GM12872 (cell line): ENCODE measurements at regions not wholly inside any gene's neighbourhood (a gene's known extent, or its start where the extent isn't known, plus 50 kb on each side); places are given as distances from the start of the nearest gene placed in this dataset.

ENCODE experiments used
- CTCF ChIP-seq: IDR thresholded peaks from 3 replicates; pipeline ENCODE4 v1.5.1; 2011; ENCODE audit warnings: low read depth, mild to moderate bottlenecking, low read length, moderate library complexity; ENCODE audit not compliant: insufficient read depth

GRCh38 chr4:122300776-122301175 lies 78.0 kb upstream of the ADAD1 start:
- peak; percentile 17; the same call in 1 of the 3 replicates for TF ChIP-seq CTCF

DNA sequence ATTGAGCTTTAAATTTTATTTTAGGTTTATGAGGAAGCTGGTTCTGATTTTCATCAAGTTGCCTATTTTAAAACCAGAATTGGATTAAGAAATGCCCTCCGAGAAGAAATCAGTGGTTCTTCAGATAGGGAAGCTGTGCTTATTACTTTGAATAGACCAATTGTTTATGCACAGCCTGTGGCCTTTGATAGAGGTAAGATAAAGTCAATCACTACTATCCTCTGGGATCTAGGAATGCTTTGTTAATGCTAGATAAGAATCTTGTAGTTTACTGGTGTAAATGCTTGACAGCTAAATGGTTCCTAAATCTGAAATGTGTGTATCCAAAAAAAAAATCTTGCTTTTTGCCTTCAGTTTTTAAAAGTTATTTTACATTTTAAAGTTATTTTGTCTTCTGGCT lies 73.0 kb upstream of the ADAD1 start:
- TF ChIP-seq CTCF = no peak

DNA sequence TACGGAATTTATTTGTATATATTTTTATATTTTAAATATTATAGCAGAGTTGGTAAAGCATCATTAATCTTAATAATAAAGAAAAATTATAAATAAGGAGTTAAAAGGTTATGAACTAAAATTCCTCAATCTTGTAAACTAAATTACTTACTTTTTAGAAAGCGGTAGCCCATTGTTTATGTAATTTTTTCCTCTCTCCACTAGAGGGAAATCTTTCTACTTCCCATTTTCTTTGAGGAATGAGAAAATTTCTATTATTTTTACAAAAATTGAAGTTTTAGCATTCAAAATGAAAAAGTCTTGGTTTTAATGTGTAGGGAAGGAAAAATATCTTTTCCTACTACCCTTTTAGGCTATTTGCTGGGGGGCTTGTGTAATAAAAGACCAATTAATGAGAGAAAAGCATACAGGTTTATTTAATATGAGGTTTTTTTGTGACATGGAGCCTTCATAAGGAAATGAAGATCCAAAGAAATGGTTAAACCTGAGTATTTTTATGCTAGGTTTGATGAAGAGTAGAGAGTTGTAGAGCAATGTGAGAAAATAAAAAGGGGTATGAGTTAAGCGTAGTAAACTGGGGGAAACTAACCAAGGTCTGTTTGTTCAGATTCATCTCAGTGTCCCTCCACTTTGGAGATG lies 68.7 kb upstream of the ADAD1 start:
- TF ChIP-seq CTCF = peak; percentile 29; the same call in 1 of the 3 replicates

DNA sequence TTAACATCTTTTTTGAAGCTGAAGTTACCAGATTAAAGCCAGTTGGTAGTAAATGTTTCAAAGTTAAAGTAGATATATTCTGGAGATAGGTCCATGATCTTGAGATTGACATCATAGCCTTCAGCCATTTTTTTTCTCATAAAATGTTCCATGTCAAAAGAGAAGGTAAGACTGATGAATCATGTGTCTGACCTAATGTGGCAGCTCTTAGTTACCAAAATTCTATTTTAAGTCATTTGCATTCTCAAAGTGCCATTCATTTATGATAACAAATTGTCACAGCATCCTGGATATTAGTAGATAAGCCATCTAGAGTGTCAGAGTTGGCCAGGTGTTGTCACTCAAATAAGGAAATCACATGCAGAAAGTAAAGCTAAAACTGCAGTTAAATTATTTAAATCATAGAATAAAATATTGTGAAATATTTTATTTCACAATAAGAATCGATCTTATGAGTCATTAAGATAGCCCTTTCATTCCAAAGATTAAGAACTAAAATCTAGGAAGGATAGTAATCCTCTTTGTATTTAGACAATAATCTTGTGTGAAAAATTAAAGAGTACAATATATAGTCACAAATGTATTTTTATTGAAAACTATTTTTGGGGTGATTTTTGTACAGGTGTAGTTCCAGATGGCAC lies 65.7 kb upstream of the ADAD1 start:
- TF ChIP-seq CTCF = no peak

DNA sequence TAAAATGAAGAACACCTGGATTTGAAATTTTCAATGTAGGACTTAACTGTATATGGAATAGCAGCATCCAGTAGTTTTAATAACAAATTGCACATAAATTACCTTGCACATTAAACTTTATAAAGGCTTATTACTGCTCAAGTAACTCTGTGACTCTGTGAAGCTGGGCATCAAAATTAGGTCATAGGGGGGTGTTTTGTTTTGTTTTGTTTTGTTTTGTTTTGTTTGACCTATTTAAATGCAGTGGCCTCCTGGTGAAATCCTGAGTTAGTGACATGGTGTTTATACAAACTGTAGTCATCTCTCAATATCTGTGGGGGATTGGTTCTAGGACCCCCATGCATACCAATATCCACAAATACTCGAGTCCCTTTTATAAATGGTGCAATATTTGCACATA lies 51.9 kb upstream of the ADAD1 start:
- no peak for TF ChIP-seq CTCF

DNA sequence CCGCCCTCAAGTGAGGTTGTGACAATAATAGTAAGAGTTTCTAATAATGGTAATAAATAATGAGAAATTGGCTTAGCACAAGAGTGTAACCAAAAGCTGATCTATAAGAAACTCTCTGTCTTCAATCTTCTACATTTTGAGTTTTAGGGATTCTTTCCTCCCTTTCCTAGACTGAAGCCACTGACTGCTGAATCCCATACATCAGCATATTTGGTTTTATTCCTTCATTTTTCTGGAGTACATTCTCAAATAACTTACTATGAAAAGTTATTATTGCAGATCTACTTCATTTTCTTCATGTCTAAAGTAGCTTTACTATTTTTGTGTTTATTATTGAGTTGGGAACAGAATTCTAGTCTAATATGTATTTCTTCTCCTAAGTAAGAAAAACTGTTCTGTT lies 49.9 kb upstream of the ADAD1 start:
- no peak for TF ChIP-seq CTCF
